NCI-H69 (cell line): ENCODE measurements at regions not wholly inside any gene's neighbourhood (a gene's known extent, or its start where the extent isn't known, plus 50 kb on each side); places are given as distances from the start of the nearest gene placed in this dataset.
A peak's percentile ranks its signal among the peaks of the same experiment; 100 is the strongest.
"Not testable (repeated sequence)": the region's sequence is repeated elsewhere in the genome, so short reads cannot be mapped to it uniquely, and the experiment has no call there.

Source experiments
- DNase-seq: peaks from one replicate; lab custom pipeline; 2025; lab: John Stamatoyannopoulos, UW

DNA sequence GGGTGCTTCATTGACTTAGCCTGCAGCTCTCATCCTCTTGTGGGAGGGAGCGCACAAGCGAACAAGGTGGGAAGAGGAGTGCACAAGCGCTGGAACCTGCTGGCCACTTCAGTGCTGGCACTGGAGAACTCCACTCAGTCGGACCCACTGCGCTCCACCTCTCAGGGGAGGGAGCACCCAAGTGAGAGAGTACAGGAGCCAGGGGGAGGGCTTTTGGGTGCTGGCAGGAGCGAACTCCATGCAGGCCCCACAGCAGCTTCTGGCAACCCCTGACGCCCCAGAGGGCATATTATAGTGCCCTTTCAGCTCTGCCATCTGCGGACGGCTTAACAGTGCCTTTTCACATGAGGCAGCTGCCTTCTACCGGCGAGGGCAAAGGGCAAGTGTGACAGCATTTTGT is 774.2 kb upstream of the COX7C start:
- no peak for DNase-seq

DNA sequence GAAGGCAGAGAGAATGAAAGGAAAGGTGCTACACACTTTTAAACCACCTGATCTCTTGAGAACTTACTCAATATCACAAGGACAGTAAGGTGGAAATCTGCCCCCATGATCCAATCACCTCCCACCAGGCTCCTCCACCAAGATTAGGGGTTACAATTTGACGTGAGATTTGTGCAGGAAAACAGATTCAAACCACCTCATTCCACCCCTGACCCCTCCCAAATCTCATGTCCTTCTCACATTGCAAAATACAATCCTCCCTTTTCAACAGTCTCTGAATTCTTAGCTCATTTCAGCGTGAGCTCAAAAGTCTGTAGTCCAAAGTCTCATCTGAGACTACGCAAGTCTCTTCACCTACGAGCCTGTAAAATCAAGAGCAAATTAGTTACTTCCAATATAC is 768.3 kb upstream of the COX7C start:
- no peak for DNase-seq

DNA sequence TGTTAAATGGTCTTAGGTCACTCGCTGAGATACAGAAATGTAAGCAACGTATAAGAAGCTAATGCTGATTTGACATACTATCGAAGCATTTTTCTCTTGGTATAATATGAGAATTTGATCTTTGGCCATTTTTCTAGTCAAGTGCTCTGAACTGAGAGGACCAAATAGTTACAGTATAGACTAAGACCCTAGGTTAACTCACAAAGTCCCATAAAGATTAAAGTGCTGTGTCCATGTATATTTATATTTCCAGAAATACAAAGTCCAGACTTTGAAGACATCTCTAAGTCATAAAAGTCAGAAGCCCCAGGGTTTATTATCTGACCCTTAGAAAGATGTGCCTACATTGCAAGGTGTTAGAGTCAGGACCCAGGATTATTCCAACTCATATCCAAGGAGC is 752.4 kb upstream of the COX7C start:
- DNase-seq: no peak

DNA sequence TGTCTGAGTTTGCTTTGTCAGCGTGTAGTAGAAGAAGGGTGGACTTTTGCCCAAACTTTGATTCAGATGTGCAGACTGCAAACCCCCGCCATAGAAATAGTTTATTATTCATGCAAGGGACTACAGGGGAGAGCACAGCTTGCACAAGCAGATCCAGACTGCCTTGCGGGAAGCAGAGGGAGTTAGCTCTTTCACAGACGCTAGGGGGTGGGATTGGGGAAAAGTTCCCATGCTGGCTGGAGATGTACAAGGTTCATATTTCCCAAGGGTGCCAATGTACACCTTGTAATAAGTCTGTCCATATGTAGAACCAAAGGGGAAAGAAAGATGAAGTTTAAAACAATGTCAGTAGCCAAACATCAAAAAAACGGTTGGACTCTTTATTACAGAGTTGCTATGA is 749.7 kb upstream of the COX7C start:
- no peak for DNase-seq

DNA sequence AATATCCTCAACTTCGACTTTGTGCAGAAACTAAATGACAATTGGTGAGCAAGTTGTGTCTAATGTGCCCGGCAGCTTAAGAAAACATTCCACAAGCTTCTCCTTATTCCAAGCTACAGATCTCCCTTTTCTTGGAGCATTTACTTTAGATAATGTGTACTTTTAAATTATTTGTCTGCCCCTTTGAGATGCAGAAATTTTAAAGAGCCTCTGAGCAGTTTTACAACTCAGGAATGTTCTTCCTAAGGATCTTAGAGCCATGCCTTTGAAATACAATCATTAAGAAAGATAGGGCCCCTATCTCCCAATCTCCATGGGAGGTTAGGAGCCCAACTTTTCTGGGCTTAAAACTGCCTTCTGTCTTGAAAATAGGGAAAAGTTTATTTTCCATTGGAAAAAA is 723.7 kb upstream of the COX7C start:
- no peak for DNase-seq

DNA sequence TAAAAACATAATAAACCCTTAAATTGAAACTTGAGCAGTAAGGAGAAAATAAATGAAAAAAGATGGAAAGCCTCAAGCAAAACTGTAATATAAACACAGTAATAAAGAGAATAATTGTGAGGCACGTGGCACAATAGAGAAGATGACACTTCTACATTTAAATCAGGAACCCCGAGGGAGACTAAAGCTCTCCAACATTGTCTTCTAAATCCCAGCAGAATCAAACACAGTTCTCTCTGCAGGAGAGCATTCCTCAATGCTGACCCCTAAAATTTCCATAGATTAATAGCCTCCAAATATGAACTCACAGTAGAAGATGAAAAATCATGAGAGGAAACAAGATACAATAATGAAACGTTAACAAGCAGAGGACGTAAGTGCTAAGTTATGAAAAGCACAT is 721.2 kb upstream of the COX7C start:
- DNase-seq: peak; percentile 22

DNA sequence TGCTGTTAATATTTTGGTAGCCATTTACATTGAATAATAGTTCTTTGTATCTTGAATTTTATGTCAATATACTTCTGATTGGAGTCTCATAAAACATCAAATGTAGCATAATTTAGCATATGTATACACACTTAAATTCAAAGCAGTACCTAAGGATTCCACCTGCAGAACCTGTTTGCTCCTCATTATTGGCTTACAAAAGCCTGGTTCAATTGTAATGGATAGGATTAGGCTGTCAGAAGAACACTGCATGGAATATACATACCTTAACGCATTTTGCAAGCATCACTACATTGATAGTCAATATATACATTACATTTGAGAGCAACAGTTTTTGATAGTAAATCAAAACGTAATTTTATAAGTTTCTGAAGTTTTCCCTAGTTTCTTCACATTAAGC is 711.3 kb upstream of the COX7C start:
- DNase-seq: no peak

DNA sequence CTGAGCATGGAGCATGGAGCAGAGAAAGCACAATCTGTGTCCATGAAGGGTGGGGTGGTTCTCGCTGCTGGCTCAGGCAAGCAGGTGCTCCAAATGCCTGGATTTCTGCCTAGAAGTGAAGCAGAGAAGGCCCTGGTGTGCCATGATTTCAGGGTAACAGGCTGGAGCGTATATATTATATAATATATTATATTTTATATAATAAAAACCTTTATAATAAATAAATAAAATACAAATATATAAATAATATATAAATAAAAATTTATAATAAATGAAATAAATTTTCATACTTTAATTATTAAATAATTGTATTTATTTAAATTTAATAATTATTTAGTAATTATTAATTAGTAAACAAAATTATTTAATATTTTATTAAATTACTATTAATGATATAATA is 707.4 kb upstream of the COX7C start:
- no peak for DNase-seq

DNA sequence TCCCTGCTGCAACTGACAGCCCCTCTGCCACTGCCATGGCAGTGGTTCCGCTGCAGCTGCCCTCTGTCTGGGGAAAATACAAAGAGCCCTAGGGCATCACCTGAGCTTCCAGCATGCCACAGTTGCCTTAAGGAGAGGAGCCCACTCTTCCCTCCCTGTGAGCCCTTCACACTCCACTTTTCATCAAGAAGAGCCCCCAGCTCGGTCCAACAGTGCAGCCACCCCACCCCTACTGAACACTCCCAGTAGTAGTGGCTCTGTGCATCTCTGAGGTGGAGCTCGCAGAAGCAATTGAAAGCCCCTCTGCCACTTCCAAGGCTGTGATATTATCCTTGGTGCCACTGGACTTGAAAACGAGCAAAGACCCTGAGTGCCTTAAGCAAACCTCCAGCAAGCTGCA is 696.8 kb upstream of the COX7C start:
- no peak for DNase-seq

DNA sequence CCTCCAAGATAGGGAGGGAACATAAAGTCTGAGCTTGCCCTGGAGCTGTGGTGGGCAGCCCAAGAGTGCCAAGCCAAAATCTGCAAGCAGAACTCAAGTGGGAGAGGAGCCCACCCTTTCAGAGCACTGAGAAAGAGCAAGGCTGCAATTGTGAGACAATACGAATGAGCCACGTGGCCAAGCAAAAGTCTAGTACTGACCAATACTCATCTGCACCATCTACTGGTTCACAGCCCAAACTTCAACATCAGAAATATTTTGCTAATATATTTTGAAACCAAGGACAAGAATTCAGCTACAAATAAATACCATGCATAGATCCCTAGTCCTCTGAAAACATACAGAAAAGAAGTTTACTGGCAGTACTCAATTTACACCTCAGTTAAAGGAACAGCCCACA is 696.2 kb upstream of the COX7C start:
- peak; percentile 11 for DNase-seq

DNA sequence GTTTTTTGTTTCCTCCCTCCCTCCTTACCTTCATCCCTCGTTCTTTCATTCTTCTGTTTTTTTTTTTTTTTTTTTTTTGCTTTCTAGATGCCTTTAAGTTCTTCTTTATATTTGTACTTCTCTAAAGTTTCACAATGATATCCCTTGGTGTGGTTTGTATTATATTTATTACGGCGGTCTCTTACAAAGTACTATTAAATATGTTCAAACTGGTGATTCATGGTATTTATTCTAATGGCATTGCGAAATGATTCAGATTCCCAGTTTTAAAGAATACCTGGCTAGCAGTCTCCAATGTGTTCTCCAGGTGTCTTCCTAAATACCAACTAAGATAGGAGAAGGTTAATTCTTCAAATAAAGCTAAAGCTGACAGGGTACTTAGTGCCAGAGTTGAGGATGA is 690.1 kb upstream of the COX7C start:
- no peak for DNase-seq

DNA sequence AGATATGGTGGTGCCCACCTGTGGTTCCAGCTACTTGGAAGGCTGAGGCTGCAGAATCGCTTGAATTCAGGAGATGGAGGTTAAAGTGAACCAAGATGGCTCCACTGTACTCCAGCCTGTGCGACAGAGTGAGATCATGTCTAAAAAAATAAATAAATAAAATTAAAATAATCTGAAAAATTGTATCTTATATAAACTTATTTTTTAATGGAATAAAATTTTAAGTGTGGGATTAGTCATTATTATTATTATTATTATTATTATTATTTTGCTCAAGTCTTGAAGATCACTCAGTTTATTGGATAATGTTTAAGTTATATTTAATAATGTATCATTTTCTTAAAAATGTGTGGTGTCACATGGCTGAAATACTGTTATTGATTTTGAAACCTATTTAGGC is 688.0 kb upstream of the COX7C start:
- DNase-seq: no peak

DNA sequence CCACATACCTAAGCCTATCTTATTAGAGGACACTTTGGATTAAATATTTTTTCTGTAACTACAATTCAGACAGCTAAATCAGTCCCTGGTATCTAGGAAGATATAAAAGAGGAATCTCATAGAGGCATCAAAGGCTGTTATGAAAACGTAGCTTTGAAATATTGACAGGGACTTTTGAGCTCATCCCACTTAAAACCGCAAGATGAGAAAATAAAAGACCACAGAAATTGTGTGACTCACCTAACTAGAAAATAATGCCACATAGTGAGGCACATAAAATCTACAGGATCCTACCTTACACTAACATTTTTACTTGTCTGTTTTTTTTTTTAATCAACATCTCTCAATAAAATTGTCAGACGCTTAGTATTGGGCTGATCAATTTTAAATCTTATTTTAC is 686.5 kb upstream of the COX7C start:
- no peak for DNase-seq

DNA sequence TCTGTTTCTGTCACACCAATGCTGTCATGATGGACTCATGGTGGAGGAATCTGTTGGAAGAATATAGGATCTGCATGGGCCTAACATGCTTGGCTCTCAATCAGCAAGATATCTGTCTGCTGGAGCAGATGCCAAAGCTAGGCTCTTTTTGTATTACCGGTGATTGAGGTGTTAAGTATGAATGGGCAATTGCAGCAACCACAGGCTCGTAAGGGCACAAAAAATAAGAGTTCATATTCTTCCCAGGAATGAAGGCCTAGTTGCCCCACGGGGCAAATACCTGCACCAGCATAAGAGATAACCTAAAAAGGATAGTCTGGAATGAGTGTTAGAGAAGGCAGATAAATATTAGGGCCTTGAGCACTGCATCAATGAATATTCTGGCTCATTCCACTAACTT is 679.5 kb upstream of the COX7C start:
- DNase-seq: no peak

DNA sequence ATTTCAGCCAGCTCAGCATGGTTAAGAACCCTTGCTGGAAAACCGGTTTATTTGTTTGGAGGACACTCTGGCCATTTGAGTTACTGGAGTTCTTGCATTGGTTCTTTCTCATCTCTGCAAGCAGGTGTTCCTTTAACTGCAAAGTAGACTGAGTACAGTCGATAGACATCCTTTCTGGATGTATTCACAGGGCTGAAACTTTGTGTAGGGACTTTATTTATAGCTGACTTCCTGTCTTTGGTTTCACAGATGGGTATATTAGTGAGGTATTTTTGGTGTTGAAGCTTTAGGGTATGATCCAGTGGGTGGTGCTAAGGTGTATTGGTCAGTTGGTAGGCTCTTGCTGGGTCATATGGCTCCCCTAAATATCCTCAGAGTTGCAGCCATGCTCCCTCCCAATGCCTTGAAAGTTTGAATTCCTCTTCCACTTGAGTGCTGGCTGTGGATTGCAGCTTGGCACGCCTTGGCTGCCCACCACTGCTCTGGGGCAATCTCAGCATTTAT is 666.0 kb upstream of the COX7C start:
- DNase-seq: no peak

DNA sequence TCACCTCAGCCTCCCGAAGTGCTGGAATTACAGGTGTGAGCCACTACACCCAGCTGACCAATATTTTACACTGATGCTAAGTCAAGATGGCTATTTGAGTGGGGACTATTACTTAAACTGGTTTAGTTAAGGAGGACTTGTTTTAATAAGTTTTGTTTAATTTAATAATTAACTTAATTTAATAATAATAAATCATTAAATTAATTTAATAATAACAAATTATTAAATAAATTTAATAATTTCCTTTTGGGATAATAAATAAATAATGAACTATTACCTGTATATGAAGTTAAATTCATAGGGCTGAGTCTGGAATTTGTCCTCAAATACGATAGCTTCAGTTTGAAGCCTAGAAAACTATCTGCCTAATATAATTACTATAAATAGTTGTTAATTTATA is 665.1 kb upstream of the COX7C start:
- no peak for DNase-seq

DNA sequence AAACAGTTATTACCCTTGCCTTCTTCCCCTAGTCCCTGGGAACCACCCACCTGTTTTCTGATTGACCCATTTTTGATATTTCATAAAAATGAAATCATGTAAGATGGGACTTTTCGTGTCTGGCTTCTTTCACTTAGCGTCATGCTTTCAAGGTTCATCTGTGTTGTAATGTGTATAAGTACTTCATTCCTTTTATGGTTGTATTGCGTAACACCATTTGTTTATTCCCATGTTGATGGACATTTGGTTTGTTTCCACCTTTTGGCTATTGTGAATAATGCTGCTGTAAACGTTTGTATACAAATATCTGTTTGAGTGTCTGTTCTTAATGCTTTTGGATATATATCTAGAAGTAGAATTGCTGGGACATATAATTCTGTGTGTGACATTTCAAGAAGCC is 650.1 kb upstream of the COX7C start:
- DNase-seq: no peak

DNA sequence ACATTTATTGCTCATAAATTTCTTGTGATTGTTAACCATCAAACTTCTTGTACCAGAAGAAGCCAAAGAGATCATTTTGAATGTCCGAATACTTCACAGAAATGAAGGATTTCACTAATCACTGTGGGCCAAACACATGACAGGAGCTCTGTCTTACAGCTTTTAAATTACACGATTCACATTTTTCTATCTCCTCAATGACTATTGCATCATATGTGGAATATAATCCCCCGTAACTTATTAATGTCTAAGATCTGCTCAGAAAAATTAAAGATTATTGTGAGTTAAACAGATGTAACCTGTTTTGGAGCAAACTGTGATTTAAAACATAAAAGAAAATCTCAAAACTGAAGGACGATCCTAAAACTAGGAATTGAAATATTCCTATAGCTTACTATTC is 645.2 kb upstream of the COX7C start:
- no peak for DNase-seq

DNA sequence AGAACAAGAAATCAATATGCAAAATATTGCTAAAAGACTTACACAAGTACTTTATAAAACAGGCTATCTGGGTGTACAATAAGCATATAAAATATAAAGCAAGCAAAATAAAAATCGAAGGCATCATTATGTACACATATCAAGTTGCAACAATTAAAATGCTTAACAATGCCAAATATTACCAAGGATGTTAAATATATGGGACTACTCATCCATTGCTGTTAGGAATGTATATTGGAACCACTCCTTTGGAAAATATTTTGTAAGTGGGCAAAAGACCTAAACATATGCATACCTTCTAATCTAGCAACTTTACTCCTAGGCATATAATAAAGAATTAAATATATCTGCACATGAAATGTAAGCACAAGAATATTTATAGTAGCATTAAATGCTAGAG is 632.6 kb upstream of the COX7C start:
- no peak for DNase-seq

DNA sequence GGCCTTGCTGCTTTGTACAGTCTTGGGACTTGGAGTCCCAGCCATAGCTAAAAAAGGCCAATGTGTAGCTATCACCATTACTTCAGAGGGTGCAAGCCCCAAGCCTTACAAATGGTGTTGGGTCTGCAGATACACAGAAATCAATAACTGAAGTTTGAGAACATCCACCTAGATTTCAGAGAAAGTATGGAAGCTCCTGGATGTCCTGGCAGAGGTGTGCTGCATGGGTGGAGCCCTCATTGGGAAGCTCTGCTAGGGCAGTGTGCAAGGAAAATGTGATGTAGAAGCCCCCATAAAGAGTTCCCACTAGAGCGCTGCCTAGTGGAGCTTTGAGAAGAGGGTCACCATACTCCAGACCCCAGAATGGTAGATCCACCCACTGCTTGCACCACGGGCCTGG is 626.7 kb upstream of the COX7C start:
- peak; percentile 11 for DNase-seq

DNA sequence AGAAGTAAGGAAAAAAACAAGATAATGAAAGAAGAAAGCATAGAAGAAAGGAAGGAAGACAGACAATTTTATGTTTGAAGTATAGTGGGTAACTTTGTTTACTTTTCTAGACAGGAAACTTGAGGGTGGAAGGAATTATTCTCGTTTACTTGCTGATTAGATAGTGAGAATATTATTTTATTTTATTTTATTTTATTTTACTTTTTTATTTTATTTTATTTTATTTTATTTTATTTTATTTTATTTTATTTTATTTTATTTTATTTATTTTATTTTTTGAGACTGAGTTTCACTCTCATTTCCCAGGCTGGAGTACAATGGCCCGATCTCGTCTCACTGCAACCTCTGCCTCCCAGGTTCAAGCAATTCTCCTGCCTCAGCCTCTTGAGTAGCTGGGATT is 623.1 kb upstream of the COX7C start:
- DNase-seq: not testable (repeated sequence)

DNA sequence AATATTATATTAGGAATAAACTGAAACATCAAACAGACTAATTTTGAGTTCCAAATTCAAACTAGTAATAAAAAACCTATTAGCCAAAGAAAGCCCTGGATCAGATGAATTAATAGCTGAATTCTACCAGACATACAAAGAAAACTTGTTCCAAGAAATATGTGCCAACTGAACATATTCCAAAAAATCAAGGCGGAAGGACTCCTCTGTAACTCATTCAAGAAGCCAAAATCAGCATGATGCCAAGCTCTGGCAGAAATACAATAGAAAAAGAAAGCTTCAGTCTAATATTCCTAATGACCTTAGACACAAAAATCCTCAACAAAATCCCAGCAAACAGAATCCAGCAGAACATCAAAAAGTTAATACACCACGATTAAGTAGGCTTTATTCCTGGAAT is 619.1 kb upstream of the COX7C start:
- no peak for DNase-seq

DNA sequence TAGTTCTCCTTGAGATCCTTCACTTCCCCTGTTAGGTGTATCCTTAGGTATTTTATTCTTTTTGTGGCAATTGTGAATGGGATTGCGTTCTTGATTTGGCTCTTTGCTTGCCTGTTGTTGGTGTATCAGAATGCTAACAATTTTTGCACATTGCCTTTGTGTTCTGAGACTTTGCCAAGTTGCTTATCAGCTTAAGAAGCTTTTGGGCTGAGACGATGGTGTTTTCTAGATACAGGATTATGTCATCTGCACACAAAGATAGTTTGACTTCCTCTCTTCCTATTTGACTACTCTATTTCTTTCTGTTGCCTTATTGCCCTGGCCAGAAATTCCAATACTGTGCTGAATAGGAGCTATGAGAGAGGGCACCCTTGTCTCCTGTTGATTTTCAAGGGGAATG is 609.4 kb upstream of the COX7C start:
- DNase-seq: no peak

DNA sequence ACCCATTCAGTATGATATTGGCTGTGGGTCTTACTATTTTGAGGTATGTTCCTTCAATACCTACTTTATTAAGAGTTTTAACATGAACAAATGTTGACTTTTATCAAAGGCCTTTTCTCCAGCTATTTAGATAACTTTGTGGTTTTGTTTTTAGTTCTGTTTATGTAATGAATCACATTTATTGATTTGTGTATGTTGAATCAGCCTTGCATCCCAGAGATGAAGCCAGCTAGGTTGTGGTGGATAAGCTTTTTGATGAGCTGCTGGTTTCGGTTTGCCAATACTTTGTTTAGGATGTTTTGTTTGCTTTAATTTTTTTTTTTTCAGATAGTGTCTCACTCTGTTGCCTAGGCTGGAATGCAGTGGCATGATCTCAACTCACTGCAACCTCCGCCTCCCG is 609.0 kb upstream of the COX7C start:
- no peak for DNase-seq

DNA sequence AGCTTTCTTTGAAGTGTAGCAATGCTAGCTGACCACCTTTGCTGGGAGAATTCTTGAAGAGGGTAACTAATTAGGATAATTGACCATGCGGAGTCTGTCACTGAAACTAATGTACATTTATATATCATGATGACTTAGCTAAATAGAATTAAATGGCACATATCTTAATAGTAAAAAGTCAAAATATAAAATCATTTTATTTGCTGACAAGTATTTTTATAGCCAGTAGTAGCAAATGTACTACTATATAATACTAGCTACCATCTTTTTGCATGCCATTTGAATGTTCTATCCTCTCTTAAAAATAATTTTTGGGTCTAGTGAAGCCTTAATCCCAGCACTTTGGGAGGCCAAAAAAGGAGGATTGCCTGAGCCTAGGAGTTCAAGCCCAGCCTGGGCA is 605.8 kb upstream of the COX7C start:
- no peak for DNase-seq
